Skeletal muscle satellite cell (primary cell): ENCODE measurements at regions not wholly inside any gene's neighbourhood (a gene's known extent, or its start where the extent isn't known, plus 50 kb on each side); places are given as distances from the start of the nearest gene placed in this dataset. TPM values are rescaled to one million over a fixed set of nuclear protein-coding genes. Genes with fewer than 3 reads are reported as not detected.

Source experiments
- H3K27me3 ChIP-seq: 2 replicates; pipeline ENCODE4 v1.7.0; 2013; ENCODE audit warnings: low read length; ENCODE audit not compliant: control insufficient read depth, insufficient read depth
- H3K36me3 ChIP-seq: 2 replicates; pipeline ENCODE4 v1.7.0; 2013; ENCODE audit warnings: mild to moderate bottlenecking, control low read depth, low read length; ENCODE audit not compliant: insufficient read depth
- H3K4me1 ChIP-seq: 2 replicates; pipeline ENCODE4 v1.7.0; 2013; ENCODE audit warnings: low read length; ENCODE audit not compliant: control insufficient read depth, insufficient read depth
- H3K4me2 ChIP-seq: 2 replicates; pipeline ENCODE4 v1.7.0; 2013; ENCODE audit warnings: mild to moderate bottlenecking, low read length
- H3K4me3 ChIP-seq: 2 replicates; pipeline ENCODE4 v1.7.0; 2013; ENCODE audit warnings: low read length
- H3K9ac ChIP-seq: 2 replicates; pipeline ENCODE4 v1.7.0; 2013; ENCODE audit warnings: mild to moderate bottlenecking, low read depth, low read length, moderate library complexity
- H3K9me3 ChIP-seq: replicated peaks from 2 replicates; pipeline ENCODE4 v1.7.0; 2013; ENCODE audit warnings: mild to moderate bottlenecking, control low read depth, low read length
- small RNA-seq: library from RNA; depleted of rRNA; stranded (forward); fragments of <200 nt; gene quantifications from one replicate; pipeline ENCODE3, GENCODE V24; 2012

DNA sequence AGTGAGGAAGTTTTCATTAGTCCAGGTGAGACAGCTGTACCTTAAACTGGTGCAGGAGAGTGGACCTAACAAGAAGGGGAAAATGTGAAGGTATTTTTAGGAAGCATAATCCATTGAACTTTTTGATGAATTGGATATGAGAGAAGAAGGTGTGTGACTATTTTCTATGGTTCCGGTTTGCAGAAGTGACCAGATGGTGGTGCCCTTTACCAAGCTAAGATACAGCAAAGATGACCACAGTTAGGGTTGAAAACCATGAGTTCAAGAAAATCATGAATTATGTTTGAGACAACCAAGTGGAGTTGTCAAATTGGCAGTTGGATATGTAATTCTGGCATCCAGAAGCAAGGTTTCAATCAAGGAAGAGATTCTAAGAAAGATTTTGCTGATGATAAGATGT, 61.9 kb upstream of the NRSN1 start:
- Histone ChIP-seq H3K4me2 (no peak overlapping the region), H3K4me1 (no peaks in the 10 kb centered on the region), H3K4me3 (no peak overlapping the region), H3K9me3 (peaks cover 3% of the 10 kb centered on the region), H3K36me3 (no peaks in the 10 kb centered on the region), H3K9ac (no peak overlapping the region), H3K27me3 (no peaks in the 10 kb centered on the region)

DNA sequence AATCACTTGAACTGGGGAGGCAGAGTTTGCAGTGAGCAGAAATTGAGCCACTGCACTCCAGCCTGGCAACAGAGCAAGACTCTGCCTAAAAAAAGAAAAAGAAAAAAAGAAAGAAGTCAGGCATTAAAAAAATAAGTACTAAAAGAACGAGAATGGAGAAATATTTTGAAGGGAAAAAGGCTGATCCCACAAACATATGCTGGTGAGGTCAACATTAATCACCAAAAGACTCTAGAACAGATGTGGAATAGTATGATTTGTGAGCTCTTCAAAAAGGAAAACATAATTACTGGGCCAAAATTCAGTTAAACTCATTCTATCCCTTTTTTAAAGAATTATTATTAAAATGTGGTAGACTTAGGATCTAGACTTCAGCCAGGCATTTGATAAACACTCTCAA, 61.2 kb upstream of the NRSN1 start:
- H3K27me3 ChIP-seq, result no peaks in the 10 kb centered on the region
- no peaks in the 10 kb centered on the region for H3K36me3 ChIP-seq
- no peak overlapping the region for H3K4me3 ChIP-seq
- no peaks in the 10 kb centered on the region for H3K4me1 ChIP-seq
- H3K9ac ChIP-seq, result no peak overlapping the region
- peaks cover 3% of the 10 kb centered on the region for H3K9me3 ChIP-seq
- H3K4me2 ChIP-seq, result no peak overlapping the region

DNA sequence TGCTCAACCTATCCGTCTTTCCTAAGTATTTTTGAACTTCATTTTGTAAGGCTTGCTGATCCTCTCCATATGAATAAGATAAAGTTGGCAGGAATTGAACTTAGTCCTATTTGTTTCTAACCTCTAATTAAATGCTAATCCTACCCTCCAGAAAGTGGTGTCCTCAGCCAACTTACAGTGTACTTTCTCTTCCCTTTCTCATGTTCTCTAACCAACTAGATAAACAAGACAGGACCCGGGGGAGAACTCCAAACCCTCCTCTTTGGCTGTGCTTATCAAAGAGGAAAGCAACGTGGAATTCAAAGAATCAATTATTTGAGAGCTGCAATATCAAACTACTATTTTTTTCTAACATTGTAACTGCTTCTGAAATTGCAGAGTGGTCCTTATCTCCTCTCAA, 56.5 kb upstream of the NRSN1 start:
- H3K4me2 ChIP-seq, result no peak overlapping the region
- H3K36me3 ChIP-seq, result no peaks in the 10 kb centered on the region

DNA sequence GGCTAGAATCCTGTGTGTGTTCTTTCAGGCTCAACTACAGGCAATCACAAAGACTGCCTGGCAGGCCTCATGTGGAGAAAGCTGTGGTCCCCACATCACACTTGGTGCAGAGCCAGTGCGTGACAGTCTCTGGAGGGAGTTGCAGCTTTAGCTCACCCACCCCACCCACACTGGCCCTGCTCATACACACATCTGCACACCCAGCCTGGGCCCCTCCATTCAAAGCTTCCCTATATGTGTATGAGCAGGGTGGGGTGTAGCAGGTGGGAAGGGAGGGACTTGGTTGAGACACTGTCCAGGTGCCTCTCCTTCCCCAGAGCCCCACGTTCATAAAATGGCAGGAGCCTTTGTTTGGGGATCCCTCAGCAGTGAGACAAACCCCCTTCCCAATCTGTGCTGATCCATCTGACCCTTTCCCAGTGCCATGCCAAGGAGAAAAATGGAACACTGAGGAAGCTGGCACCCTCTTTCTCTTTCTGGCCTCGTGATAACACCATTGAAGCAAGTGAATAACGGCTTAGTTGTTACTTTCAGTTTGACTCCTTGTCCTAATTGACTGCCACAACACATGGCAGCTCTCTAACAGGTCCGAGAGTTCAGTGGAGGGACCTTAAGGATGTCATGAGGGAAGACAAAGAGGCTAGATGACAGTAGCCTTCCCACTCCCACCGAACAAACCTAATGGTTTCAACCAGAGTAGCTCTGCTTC, 53.8 kb upstream of the NRSN1 start:
- no peaks in the 10 kb centered on the region for H3K9me3 ChIP-seq
- H3K4me3 ChIP-seq, result no peak overlapping the region
- H3K9ac ChIP-seq, result no peak overlapping the region
- H3K27me3 ChIP-seq, result no peaks in the 10 kb centered on the region
- no peaks in the 10 kb centered on the region for H3K4me1 ChIP-seq
- H3K4me2 ChIP-seq, result no peak overlapping the region
- H3K36me3 ChIP-seq, result no peaks in the 10 kb centered on the region

More for the DNA sequence above, 56.5 kb upstream of the NRSN1 start:
- Histone ChIP-seq H3K4me3 (no peak overlapping the region), H3K27me3 (no peaks in the 10 kb centered on the region), H3K4me1 (no peaks in the 10 kb centered on the region), H3K9me3 (no peaks in the 10 kb centered on the region), H3K9ac (no peak overlapping the region)

DNA sequence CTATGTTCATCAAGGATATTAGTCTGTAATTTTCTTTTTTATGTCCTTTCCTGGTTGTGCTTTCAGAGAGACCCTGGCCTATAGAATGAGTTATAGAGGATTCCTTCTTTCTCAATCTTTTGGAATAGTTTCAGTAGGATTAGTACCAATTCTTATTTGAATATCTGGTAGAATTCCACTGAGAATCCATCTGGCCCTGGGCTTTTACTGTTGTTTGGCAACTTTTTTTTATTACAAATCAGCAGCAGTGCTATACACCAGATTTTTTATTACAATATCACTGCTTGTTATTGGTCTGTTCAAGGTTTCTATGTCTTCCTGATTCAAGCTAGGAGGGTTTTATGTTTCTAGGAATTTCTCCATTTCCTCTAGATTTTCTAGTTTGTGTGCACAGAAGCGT, 50.0 kb upstream of the NRSN1 start:
- Histone ChIP-seq H3K9ac (no peak overlapping the region), H3K4me2 (no peak overlapping the region), H3K4me3 (no peak overlapping the region), H3K36me3 (no peaks in the 10 kb centered on the region), H3K9me3 (no peaks in the 10 kb centered on the region), H3K4me1 (no peaks in the 10 kb centered on the region), H3K27me3 (no peaks in the 10 kb centered on the region)

Small RNA genes in the stretch of these regions (small RNA-seq; reads per million reads assigned to genes)
- gene AL133270.1 (not detected), gene RNU6-1060P (not detected), gene SPTLC1P2 (not detected)
